ENCODE measurements at regions not wholly inside any gene's neighbourhood (a gene's known extent, or its start where the extent isn't known, plus 50 kb on each side); places are given as distances from the start of the nearest gene placed in this dataset.

DNA sequence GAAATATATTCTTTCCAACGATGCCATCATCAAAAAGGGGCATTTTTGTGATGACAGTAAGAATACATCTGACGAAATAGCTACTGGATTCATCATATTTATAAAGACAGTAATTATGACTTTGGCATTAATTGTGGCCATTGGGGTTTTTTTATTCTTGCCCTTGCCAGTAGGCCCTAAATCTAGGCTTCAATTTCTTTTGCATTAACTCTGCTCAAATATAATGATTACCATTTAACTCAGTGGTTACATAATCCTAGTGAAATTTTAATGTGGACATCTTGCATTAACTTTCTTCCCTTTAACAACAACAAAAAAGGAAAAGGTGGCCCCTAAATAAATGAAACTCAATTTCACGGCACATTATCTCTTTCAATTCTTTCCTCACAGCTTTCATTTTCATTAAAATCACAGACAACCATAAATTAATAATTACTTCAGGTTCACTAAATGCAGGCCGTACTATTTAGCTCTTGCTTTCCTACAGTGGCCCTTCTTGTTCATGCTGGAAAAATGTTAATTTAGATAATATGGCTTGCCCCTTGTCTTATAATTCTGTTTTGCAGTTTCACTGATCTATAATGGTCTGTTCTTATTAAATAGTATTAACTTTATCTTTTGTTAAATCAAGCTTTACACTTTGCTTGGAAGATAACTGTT is 615.6 kb downstream of the DACH1 start:
- DNase-seq (ENCODE audit: low spot score): no peak
- H3K27ac Mint-ChIP-seq (ENCODE audit: unreplicated experiment): no peak overlapping the region
- H3K4me3 Mint-ChIP-seq (ENCODE audit: unreplicated experiment): no peak overlapping the region
- no peaks in the 10 kb centered on the region for H3K9me3 Mint-ChIP-seq (ENCODE audit: low read depth)
- no peaks in the 10 kb centered on the region for H3K36me3 Mint-ChIP-seq (ENCODE audit: low read depth)
- no peaks in the 10 kb centered on the region for H3K4me1 Mint-ChIP-seq (ENCODE audit: low read depth)
- no peaks in the 10 kb centered on the region for H3K27me3 Mint-ChIP-seq (ENCODE audit: low read depth)
- TF ChIP-seq, protein P1, sequence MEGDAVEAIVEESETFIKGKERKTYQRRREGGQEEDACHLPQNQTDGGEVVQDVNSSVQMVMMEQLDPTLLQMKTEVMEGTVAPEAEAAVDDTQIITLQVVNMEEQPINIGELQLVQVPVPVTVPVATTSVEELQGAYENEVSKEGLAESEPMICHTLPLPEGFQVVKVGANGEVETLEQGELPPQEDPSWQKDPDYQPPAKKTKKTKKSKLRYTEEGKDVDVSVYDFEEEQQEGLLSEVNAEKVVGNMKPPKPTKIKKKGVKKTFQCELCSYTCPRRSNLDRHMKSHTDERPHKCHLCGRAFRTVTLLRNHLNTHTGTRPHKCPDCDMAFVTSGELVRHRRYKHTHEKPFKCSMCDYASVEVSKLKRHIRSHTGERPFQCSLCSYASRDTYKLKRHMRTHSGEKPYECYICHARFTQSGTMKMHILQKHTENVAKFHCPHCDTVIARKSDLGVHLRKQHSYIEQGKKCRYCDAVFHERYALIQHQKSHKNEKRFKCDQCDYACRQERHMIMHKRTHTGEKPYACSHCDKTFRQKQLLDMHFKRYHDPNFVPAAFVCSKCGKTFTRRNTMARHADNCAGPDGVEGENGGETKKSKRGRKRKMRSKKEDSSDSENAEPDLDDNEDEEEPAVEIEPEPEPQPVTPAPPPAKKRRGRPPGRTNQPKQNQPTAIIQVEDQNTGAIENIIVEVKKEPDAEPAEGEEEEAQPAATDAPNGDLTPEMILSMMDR (IDR thresholded peaks at IDR 0.05): no peak

DNA sequence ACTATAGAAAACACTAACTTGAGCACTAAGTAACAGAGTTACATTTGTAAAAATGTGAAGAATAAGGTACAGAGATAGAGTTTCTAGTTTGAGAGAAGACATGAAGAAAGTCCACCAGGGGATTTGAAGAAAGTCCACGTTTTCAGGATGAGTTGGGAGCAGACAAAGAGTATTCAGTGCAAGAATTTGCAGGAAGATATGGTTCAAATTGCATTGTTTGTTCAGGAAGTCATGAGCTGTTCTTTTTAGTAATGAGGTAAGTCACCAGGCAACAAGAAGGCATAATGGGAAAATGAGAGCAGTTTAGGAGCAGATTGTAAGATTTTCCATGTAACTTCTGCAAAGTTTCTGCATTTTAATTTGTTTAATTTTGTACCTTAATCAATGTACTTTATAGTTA is 618.0 kb downstream of the DACH1 start:
- no peaks in the 10 kb centered on the region for H3K4me1 Mint-ChIP-seq (ENCODE audit: low read depth)
- H3K36me3 Mint-ChIP-seq (ENCODE audit: low read depth): no peaks in the 10 kb centered on the region
- no peak for DNase-seq (ENCODE audit: low spot score)
- H3K9me3 Mint-ChIP-seq (ENCODE audit: low read depth): no peaks in the 10 kb centered on the region
- no peak overlapping the region for H3K4me3 Mint-ChIP-seq (ENCODE audit: unreplicated experiment)
- no peak overlapping the region for H3K27ac Mint-ChIP-seq (ENCODE audit: unreplicated experiment)
- TF ChIP-seq, protein P1 (IDR thresholded peaks at IDR 0.05): no peak
- no peaks in the 10 kb centered on the region for H3K27me3 Mint-ChIP-seq (ENCODE audit: low read depth)

- Mint-ChIP-seq H3K9me3 (ENCODE audit: low read depth) (no peaks in the 10 kb centered on the region), H3K27ac (ENCODE audit: unreplicated experiment) (no peak overlapping the region), H3K4me3 (ENCODE audit: unreplicated experiment) (no peak overlapping the region), H3K27me3 (ENCODE audit: low read depth) (peaks cover 5% of the 10 kb centered on the region), H3K4me1 (ENCODE audit: low read depth) (no peaks in the 10 kb centered on the region), H3K36me3 (ENCODE audit: low read depth) (no peaks in the 10 kb centered on the region)
- DNase-seq (ENCODE audit: low spot score): no peak
- TF ChIP-seq, protein P1 (IDR thresholded peaks at IDR 0.05): no peak
Measured at GRCh38 chr13:71244161-71244560, 622.8 kb downstream of the DACH1 start.

GRCh38 chr13:71242201-71242600 is 624.8 kb downstream of the DACH1 start:
- DNase-seq (ENCODE audit: low spot score): no peak
- H3K9me3 Mint-ChIP-seq (ENCODE audit: low read depth): no peaks in the 10 kb centered on the region
- no peaks in the 10 kb centered on the region for H3K36me3 Mint-ChIP-seq (ENCODE audit: low read depth)
- TF ChIP-seq, protein P1 (IDR thresholded peaks at IDR 0.05): no peak
- H3K4me3 Mint-ChIP-seq (ENCODE audit: unreplicated experiment): no peak overlapping the region
- H3K27me3 Mint-ChIP-seq (ENCODE audit: low read depth): peaks cover 5% of the 10 kb centered on the region
- H3K27ac Mint-ChIP-seq (ENCODE audit: unreplicated experiment): no peak overlapping the region
- no peaks in the 10 kb centered on the region for H3K4me1 Mint-ChIP-seq (ENCODE audit: low read depth)

DNA sequence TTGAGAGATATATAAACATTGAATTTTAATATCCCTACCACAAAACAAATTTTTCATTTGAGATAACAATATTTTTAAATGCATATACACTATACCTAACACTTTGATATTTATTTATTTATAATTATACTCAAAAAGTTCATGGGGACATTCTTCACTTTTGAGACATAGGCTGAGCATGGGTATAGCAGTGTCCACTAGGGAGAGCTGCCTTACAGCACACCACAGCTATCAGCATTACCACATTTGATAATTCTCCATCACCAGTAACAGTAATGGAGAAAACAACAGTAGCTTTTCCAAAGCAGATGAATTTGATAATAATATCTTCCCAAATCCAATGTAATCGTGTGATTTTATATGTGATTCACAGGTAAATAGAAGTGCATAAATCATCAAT is 626.1 kb downstream of the DACH1 start:
- no peak overlapping the region for H3K27ac Mint-ChIP-seq (ENCODE audit: unreplicated experiment)
- H3K4me1 Mint-ChIP-seq (ENCODE audit: low read depth): no peaks in the 10 kb centered on the region
- H3K4me3 Mint-ChIP-seq (ENCODE audit: unreplicated experiment): no peak overlapping the region
- no peak for DNase-seq (ENCODE audit: low spot score)
- TF ChIP-seq, protein P1 (IDR thresholded peaks at IDR 0.05): peak; percentile 76
- peaks cover 5% of the 10 kb centered on the region for H3K27me3 Mint-ChIP-seq (ENCODE audit: low read depth)
- no peaks in the 10 kb centered on the region for H3K9me3 Mint-ChIP-seq (ENCODE audit: low read depth)
- no peaks in the 10 kb centered on the region for H3K36me3 Mint-ChIP-seq (ENCODE audit: low read depth)
